OCI-LY3 (cell line): ENCODE measurements at regions not wholly inside any gene's neighbourhood (a gene's known extent, or its start where the extent isn't known, plus 50 kb on each side); places are given as distances from the start of the nearest gene placed in this dataset.
"Not testable (repeated sequence)": the region's sequence is repeated elsewhere in the genome, so short reads cannot be mapped to it uniquely, and the experiment has no call there.

ENCODE experiments used
- H2AFZ ChIP-seq: fragments of 200-600, 300-600 bp; shearing (Covaris generic); 2 replicates; pipeline ENCODE4 v1.6.0; 2014; ENCODE audit warnings: antibody characterized with exemption, low read depth, low read length
- H3K27ac ChIP-seq: fragments of 200-600, 300-600 bp; sonication (generic); 2 replicates; pipeline ENCODE4 v1.5.1; 2014; ENCODE audit warnings: mild to moderate bottlenecking, low read length, moderate library complexity, mixed read lengths
- H3K27me3 ChIP-seq: fragments of 200-600, 300-600 bp; sonication (generic); 2 replicates; pipeline ENCODE4 v1.6.1; 2014; ENCODE audit warnings: low read depth, low read length, mixed read lengths
- H3K36me3 ChIP-seq: fragments of 200-600, 300-600 bp; sonication (generic); replicated peaks from 2 replicates; pipeline ENCODE3; 2014; ENCODE audit warnings: low read depth, low read length, mixed read lengths
- H3K4me1 ChIP-seq: fragments of 300-600, 200-600 bp; sonication (generic); 2 replicates; pipeline ENCODE4 v1.6.1; 2014; ENCODE audit warnings: low read length, mixed read lengths
- H3K4me2 ChIP-seq: fragments of 200-600, 300-600 bp; sonication (generic); 2 replicates; pipeline ENCODE4 v1.6.1; 2014; ENCODE audit warnings: low read length, mixed read lengths
- H3K4me3 ChIP-seq: fragments of 300-600, 200-600 bp; sonication (generic); 2 replicates; pipeline ENCODE4 v1.5.1; 2014; ENCODE audit warnings: antibody characterized with exemption, mild to moderate bottlenecking, low read length, moderate library complexity
- H3K79me2 ChIP-seq: fragments of 300-600, 200-600 bp; shearing (Covaris generic); 2 replicates; pipeline ENCODE4 v1.6.1; 2014; ENCODE audit warnings: mild to moderate bottlenecking, low read length, mixed read lengths
- H3K9ac ChIP-seq: fragments of 300-600, 200-600 bp; shearing (Covaris generic); 2 replicates; pipeline ENCODE4 v1.6.0; 2014; ENCODE audit warnings: mild to moderate bottlenecking, low read length, moderate library complexity
- H3K9me3 ChIP-seq: fragments of 200-600, 300-600 bp; shearing (Covaris generic); 2 replicates; pipeline ENCODE4 v1.6.1; 2014; ENCODE audit warnings: low read length, mixed read lengths; ENCODE audit not compliant: insufficient read depth
- H4K20me1 ChIP-seq: fragments of 200-600, 300-600 bp; sonication (generic); 2 replicates; pipeline ENCODE4 v1.6.1; 2016; ENCODE audit warnings: low read length, mixed read lengths; ENCODE audit not compliant: insufficient read depth
- EZH2phosphoT487 ChIP-seq: fragments of 200-600 bp; shearing (Covaris generic); IDR thresholded peaks from 2 replicates; pipeline ENCODE4 v1.6.1; 2018; ENCODE audit warnings: antibody characterized with exemption, mixed run types, low read depth
- TF ChIP-seq, protein P1 (sequence below): fragments of 200-600, 300-600 bp; sonication (generic); IDR thresholded peaks from 2 replicates; pipeline ENCODE4 v1.5.1; 2014; ENCODE audit warnings: antibody characterized with exemption, low read length, low read depth

DNA sequence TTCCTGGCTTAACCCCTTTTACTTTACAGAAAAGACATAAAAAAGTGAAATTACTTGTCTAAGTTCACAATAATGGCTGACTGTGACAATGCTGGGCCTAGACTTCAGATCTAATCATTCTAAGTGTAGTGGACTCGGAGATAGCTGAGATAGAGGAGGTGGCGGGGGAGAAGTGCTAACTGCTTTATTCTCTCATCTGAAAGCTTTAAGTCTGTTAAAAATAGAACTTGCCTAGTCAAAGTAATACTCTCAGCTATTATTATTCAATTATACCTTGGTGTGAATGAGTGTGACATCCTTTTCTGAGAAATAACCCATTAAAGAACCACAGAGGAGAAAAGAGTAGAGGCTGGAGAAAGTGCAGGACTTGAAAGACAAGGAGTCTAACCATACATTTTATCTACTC, 96.1 kb upstream of the OLIG2 start:
- Histone ChIP-seq H3K9ac (no peak overlapping the region; the same call in 1 of the 2 replicates), H3K79me2 (no peaks in the 10 kb centered on the region), H3K4me3 (peak overlapping the region; percentile 52), H3K9me3 (peaks cover 8% of the 10 kb centered on the region; the same call in 1 of the 2 replicates), H2AFZ (peak overlapping the region; percentile 74; the same call in 1 of the 2 replicates), H3K27ac (peak overlapping the region; percentile 40; the same call in 1 of the 2 replicates), H3K36me3 (no peaks in the 10 kb centered on the region), H4K20me1 (no peaks in the 10 kb centered on the region), H3K27me3 (no peaks in the 10 kb centered on the region), H3K4me1 (peaks cover 29% of the 10 kb centered on the region), H3K4me2 (peak overlapping the region; percentile 66)
- TF ChIP-seq, protein P1, sequence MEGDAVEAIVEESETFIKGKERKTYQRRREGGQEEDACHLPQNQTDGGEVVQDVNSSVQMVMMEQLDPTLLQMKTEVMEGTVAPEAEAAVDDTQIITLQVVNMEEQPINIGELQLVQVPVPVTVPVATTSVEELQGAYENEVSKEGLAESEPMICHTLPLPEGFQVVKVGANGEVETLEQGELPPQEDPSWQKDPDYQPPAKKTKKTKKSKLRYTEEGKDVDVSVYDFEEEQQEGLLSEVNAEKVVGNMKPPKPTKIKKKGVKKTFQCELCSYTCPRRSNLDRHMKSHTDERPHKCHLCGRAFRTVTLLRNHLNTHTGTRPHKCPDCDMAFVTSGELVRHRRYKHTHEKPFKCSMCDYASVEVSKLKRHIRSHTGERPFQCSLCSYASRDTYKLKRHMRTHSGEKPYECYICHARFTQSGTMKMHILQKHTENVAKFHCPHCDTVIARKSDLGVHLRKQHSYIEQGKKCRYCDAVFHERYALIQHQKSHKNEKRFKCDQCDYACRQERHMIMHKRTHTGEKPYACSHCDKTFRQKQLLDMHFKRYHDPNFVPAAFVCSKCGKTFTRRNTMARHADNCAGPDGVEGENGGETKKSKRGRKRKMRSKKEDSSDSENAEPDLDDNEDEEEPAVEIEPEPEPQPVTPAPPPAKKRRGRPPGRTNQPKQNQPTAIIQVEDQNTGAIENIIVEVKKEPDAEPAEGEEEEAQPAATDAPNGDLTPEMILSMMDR = no peak
- TF ChIP-seq EZH2phosphoT487 = no peak

DNA sequence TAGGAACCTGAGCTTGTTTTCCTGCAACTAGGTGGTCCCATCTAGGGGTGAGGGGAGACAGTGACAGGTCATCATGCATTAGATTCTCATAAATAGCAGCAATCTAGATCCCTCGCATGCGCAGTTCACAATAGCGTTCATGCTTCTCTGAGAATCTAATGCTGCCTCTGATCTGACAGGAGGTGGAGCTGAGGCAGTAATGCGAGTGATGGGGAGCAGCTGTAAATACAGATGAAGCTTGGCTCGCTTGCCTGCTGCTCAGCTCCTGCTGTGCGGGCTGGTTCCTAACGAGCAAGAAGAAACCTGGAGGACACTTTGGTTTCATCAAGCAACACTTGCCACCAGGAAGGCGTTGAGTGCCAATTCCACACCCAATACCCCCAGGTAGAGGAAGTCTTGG, 95.1 kb upstream of the OLIG2 start:
- no peak overlapping the region for H3K9ac ChIP-seq
- no peaks in the 10 kb centered on the region for H3K27me3 ChIP-seq
- no peak overlapping the region for H3K4me2 ChIP-seq
- H4K20me1 ChIP-seq = no peaks in the 10 kb centered on the region
- no peak overlapping the region for H3K27ac ChIP-seq
- no peak overlapping the region for H3K4me3 ChIP-seq
- H3K9me3 ChIP-seq = peaks cover 4% of the 10 kb centered on the region; the same call in 1 of the 2 replicates
- no peaks in the 10 kb centered on the region for H3K79me2 ChIP-seq
- TF ChIP-seq, protein P1 = no peak
- no peak for TF ChIP-seq EZH2phosphoT487
- H3K4me1 ChIP-seq = peaks cover 29% of the 10 kb centered on the region
- H2AFZ ChIP-seq = no peak overlapping the region
- no peaks in the 10 kb centered on the region for H3K36me3 ChIP-seq

DNA sequence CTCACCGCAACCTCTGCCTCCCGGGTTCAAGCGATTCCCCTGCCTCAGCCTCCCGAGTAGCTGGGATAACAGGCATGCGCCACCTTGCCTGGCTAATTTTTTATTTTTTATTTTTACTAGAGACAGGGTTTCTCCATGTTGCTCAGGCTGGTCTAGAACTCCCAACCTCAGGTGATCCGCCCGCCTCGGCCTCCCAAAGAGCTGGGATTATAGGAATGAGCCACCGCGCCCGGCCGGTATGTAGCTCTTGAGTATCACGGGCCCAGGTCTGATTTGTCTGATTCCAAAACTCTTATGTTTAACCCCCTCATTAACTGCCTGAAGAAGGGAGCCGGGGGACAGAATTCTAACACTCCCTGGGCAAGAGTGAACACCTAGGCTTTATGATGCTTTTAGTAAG, 91.7 kb upstream of the OLIG2 start:
- H3K9me3 ChIP-seq, H3K79me2 ChIP-seq, H3K4me2 ChIP-seq: not testable (repeated sequence)

DNA sequence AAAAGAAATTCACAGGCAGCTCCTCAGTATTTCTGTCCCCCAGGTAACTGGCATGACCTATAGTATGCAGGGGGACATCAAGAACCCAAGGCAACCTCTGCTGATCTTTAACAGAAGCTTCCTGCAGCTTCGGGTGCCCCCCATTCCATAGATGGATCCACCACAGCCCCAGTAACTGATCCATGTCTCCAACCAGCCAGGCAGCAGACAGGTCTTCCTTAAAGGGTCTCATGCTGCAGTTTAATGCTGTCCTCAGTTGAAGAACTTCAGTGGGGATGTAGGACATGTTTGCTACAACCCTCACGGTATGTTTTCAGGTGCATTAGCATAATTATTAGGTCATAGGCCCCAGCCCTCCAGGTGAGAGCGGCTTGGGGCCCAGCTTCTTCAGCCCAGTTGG, 90.9 kb upstream of the OLIG2 start:
- no peak overlapping the region for H2AFZ ChIP-seq
- H3K4me2 ChIP-seq = no peak overlapping the region
- peaks cover 24% of the 10 kb centered on the region for H3K4me1 ChIP-seq
- no peaks in the 10 kb centered on the region for H3K79me2 ChIP-seq
- H3K4me3 ChIP-seq = no peak overlapping the region
- no peaks in the 10 kb centered on the region for H4K20me1 ChIP-seq
- H3K27me3 ChIP-seq = no peaks in the 10 kb centered on the region
- H3K36me3 ChIP-seq = no peaks in the 10 kb centered on the region
- H3K9ac ChIP-seq = no peak overlapping the region
- TF ChIP-seq EZH2phosphoT487 = no peak
- TF ChIP-seq, protein P1 = no peak
- no peaks in the 10 kb centered on the region for H3K9me3 ChIP-seq
- H3K27ac ChIP-seq = no peak overlapping the region

More for the DNA sequence above, 91.7 kb upstream of the OLIG2 start:
- H3K27me3 ChIP-seq, H3K4me3 ChIP-seq, H3K27ac ChIP-seq, H3K9ac ChIP-seq, H2AFZ ChIP-seq, H4K20me1 ChIP-seq, H3K36me3 ChIP-seq: not testable (repeated sequence)
- H3K4me1 ChIP-seq = peaks cover 29% of the 10 kb centered on the region
